ENCODE measurements at regions not wholly inside any gene's neighbourhood (a gene's known extent, or its start where the extent isn't known, plus 50 kb on each side); places are given as distances from the start of the nearest gene placed in this dataset.

DNA sequence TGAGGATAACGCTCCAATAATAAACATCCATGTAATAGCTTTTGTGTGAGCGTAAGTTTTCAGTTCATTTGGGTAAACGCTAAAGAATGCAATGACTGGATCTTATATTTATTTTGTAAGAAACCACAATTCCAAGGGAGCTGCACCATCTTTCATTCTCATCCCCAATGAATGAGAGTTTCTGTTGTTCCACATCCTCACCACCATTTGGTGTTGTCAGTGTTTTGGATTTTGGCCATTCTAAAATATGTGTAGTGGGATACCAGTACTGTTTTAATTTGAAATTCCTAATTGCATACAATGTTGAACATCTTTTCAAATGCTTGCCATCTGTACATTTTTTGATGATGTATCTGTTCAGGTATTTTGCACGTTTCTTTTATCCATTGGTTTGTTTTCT, 50.9 kb upstream of the SEMA3D start:
- TF ChIP-seq, protein P1, sequence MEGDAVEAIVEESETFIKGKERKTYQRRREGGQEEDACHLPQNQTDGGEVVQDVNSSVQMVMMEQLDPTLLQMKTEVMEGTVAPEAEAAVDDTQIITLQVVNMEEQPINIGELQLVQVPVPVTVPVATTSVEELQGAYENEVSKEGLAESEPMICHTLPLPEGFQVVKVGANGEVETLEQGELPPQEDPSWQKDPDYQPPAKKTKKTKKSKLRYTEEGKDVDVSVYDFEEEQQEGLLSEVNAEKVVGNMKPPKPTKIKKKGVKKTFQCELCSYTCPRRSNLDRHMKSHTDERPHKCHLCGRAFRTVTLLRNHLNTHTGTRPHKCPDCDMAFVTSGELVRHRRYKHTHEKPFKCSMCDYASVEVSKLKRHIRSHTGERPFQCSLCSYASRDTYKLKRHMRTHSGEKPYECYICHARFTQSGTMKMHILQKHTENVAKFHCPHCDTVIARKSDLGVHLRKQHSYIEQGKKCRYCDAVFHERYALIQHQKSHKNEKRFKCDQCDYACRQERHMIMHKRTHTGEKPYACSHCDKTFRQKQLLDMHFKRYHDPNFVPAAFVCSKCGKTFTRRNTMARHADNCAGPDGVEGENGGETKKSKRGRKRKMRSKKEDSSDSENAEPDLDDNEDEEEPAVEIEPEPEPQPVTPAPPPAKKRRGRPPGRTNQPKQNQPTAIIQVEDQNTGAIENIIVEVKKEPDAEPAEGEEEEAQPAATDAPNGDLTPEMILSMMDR (IDR thresholded peaks at IDR 0.05), result no peak
- no peak for TF ChIP-seq POLR2A (IDR thresholded peaks at IDR 0.05; ENCODE audit: low read depth)
- no peak for TF ChIP-seq POLR2AphosphoS5 (IDR thresholded peaks at IDR 0.05)
- TF ChIP-seq EP300 (IDR thresholded peaks at IDR 0.05), result no peak
- H3K4me3 ChIP-seq, result no peak overlapping the region
- no peak for DNase-seq (ENCODE audit: extremely low spot score)
- H3K36me3 ChIP-seq, result no peaks in the 10 kb centered on the region
- H3K9me3 ChIP-seq, result no peaks in the 10 kb centered on the region
- H3K27ac ChIP-seq (replicated peaks in 1 of 4), result no peak overlapping the region
- H3K4me1 ChIP-seq, result no peaks in the 10 kb centered on the region
- no peaks in the 10 kb centered on the region for H3K27me3 ChIP-seq
- intact Hi-C loops (cut with DNase I), result no loop called here
- WGBS, result 91% methylated on average over 4 of the region's 4 CpGs

Small RNA genes in the stretch of these regions (small RNA-seq; reads per million reads assigned to genes)
- 0 reads per million in 3 donors for gene DYNLL1P7

Data from esophagus muscularis mucosa (tissue), 4 donors.